ENCODE measurements at regions not wholly inside any gene's neighbourhood (a gene's known extent, or its start where the extent isn't known, plus 50 kb on each side); places are given as distances from the start of the nearest gene placed in this dataset.
A peak's percentile ranks its signal among the peaks of the same experiment; 100 is the strongest.

- 90 to 93% methylated on average over 5 of the region's 5 CpGs for WGBS, 2 donors
- H3K4me3 ChIP-seq (ENCODE audit: low read depth, poor library complexity, severe bottlenecking), result no peak overlapping the region
- no peak for DNase-seq (ENCODE audit: low spot score in 2 of 2)
- intact Hi-C loops (cut with DNase I; ENCODE audit: low total_unique reads), result no loop called here
- TF ChIP-seq POLR2A (IDR thresholded peaks at IDR 0.05), result no peak
- no peak for TF ChIP-seq CTCF (IDR thresholded peaks at IDR 0.05)
These were observed 375.5 kb upstream of the NRP1 start for GRCh38 chr10:33710006-33710405.

GRCh38 chr10:33709008-33709753, 374.7 kb upstream of the NRP1 start:
- H3K4me3 ChIP-seq (ENCODE audit: low read depth, poor library complexity, severe bottlenecking), result no peak overlapping the region
- TF ChIP-seq CTCF (IDR thresholded peaks at IDR 0.05), result no peak
- no peak for TF ChIP-seq POLR2A (IDR thresholded peaks at IDR 0.05)
- WGBS, 2 donors, result 83 to 88% methylated on average over 4 of the region's 4 CpGs
- intact Hi-C loops (cut with DNase I; ENCODE audit: low total_unique reads), result no loop called here
- DNase-seq (ENCODE audit: low spot score in 2 of 2), result no peak

- DNase-seq (ENCODE audit: low spot score in 2 of 2), result no peak
- no peak for TF ChIP-seq POLR2A (IDR thresholded peaks at IDR 0.05)
- no peak for TF ChIP-seq CTCF (IDR thresholded peaks at IDR 0.05)
- intact Hi-C loops (cut with DNase I; ENCODE audit: low total_unique reads), result no loop called here
- no peak overlapping the region for H3K4me3 ChIP-seq (ENCODE audit: low read depth, poor library complexity, severe bottlenecking)
- WGBS, 2 donors, result 94 to 96% methylated on average over 5 of the region's 5 CpGs
These were observed 374.1 kb upstream of the NRP1 start for GRCh38 chr10:33708561-33708960.

GRCh38 chr10:33706746-33707145, 372.3 kb upstream of the NRP1 start:
- intact Hi-C loops (cut with DNase I; ENCODE audit: low total_unique reads), result no loop called here
- no peak for DNase-seq (ENCODE audit: low spot score in 2 of 2)
- no peak overlapping the region for H3K4me3 ChIP-seq (ENCODE audit: low read depth, poor library complexity, severe bottlenecking)
- TF ChIP-seq POLR2A (IDR thresholded peaks at IDR 0.05) (no peak), CTCF (IDR thresholded peaks at IDR 0.05) (no peak)
- WGBS, 2 donors, result 29 to 33% methylated on average over 1 of the region's 1 CpG

- intact Hi-C loops (cut with DNase I; ENCODE audit: low total_unique reads), result no loop called here
- 29 to 30% methylated on average over 3 of the region's 3 CpGs for WGBS, 2 donors
- no peak for TF ChIP-seq CTCF (IDR thresholded peaks at IDR 0.05)
- TF ChIP-seq POLR2A (IDR thresholded peaks at IDR 0.05), result no peak
- H3K4me3 ChIP-seq (ENCODE audit: low read depth, poor library complexity, severe bottlenecking), result no peak overlapping the region
- DNase-seq (ENCODE audit: low spot score in 2 of 2), result peak in 1 of 2 donors; percentile 31
These were observed 371.7 kb upstream of the NRP1 start for GRCh38 chr10:33706191-33706590.
